COLO668 (cell line): ENCODE measurements at regions not wholly inside any gene's neighbourhood (a gene's known extent, or its start where the extent isn't known, plus 50 kb on each side); places are given as distances from the start of the nearest gene placed in this dataset.
"Not testable (repeated sequence)": the region's sequence is repeated elsewhere in the genome, so short reads cannot be mapped to it uniquely, and the experiment has no call there.

Source experiments
- DNase-seq: peaks from one replicate; lab custom pipeline; 2025; ENCODE audit not compliant: unreplicated experiment; lab: John Stamatoyannopoulos, UW

DNA sequence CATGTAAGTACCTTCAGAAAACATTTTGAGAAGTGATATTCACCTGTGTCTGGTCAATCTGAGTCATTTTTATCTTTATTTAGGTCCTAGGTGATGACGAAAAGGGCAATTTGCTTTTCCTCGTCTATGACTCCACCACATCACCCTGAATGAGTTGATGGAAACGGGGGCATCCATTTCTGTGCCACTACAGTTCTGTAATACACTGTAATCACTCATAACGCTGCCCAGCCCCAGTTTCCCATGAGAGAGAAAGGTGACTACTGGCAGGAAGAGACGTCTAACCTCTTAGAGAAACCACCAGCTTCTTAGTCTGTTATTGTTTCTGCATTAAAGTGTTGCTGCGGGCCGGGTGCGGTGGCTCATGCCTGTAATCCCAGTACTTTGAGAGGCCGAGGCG, 205.3 kb upstream of the MKLN1 start:
- no peak for DNase-seq

DNA sequence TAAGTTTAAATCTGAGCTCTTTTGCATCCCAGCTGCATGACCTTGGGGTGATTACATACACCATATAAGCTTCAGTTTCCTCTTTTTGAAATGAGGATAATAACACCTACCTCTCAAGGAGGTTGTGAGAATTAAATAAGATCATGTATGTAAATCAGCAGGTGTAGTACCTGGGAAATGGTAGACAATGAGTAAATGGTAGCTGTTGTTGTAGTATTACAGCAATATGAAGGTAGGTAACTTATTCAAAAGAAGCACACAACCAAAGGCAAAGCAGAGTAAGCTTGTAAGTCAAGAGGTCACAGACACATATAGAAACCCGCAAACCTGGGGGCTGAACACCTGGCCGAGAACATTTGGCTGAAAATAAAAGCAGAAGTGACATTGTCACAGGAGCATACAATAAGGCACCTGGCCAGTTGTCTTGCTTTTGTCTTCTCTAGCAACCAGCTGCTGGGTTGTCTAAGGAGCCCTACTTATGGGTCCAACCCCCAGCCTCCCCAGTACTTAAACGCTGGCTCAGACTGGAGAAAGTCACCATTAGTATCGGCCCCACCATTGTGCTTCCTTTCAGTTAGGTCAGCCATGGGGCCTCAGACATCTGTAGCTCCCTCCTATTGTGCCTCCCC, 203.6 kb upstream of the MKLN1 start:
- peak; percentile 31 for DNase-seq

DNA sequence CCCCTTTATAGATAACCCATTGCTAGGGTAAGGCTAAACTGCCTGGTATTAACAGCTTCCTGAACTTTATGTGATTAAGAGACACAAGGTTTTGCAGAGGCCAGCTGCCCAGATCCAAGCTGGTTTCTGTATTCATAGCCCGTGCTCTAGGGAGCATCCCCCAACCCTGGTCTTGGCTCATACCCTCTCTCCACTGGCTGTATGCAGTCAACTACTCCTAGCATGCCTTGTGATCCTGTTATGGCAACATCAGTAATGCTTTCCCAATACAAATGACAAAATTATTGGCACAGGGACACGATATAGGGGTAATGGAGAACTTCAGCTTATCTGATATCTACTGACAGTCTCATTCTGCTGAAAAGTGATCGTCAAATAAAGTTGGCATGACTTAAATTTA, 202.8 kb upstream of the MKLN1 start:
- DNase-seq: no peak

DNA sequence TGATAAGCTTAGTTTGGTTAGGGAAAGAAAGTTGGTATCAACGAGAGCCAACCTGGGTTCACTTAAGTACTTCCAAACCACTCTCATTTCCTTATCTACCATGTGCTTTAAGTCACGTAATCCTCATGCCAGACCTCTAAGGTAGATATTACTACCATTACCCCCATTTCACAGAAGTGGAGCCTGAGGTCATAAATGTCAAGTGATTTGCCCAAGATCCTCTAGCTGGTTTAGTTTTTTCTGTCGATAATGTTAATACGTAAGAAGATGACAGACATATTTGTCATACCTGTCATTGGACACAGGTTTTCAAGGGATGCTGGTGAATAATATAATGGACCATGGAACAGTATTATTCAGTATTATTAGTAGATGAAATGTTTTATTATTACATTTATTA, 197.4 kb upstream of the MKLN1 start:
- no peak for DNase-seq

DNA sequence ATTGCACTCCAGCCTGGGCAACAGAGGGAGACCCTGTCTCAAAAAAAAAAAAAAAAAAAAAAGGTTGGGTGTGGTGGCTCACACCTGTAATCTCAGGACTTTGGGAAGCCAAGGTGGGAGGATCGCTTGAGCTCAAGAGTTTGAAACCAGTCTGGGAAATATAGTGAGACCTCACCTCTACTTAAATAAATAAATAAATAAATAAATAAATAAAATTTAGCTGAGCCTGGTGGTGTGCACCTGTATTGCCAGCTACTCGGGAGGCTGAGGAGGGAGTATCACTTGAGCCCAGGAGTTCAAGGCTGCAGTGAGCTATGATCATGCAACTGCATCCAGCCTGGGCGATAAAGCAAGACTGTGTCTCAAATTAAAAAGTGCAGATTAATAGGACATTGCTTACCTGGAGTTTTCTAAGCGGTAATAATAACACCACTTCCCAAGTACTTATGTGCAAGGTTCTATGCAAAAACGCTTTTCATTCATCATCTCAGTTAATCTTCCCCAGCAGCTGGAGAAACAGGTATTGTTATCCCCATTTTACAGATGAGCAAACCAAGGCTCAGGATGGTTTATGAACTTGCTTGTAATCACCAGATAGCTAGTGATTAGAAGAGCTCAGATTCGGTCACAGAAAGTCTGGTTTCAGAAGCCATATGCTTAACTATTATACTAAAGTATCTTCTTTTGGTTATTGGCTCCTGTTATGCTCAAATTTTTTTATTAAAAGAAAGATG, 196.5 kb upstream of the MKLN1 start:
- DNase-seq: no peak

DNA sequence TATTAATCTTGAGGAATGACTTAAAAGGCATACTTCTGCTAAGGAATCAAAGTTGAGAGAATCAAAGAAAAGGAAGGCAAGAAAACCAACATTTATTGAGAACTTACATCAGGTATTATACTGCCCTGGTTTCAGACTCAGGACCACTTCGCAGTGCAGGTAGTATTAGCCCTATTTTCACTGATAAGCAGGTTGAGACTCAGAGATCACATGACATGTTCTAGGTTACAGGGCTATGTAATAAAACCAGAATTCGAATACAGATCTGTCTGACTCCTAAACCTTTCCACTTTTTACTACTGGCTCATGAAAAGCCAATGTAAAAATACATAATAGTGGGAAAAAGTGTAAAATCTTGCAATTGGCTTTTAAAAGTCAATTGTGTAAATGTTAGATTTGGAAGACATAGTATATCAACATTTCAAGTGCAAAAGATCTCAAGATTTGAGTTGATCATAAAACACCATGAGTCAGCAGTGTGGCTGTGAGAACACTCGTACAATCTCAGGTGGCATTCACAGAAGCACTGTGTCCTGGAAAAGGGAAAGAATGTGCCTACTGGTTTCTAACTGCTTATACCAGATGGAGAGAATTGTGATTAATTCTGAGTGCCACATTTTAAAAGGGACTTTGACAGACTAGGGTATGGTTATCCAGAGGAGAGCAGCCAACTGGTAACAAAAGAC, 195.8 kb upstream of the MKLN1 start:
- DNase-seq: no peak

DNA sequence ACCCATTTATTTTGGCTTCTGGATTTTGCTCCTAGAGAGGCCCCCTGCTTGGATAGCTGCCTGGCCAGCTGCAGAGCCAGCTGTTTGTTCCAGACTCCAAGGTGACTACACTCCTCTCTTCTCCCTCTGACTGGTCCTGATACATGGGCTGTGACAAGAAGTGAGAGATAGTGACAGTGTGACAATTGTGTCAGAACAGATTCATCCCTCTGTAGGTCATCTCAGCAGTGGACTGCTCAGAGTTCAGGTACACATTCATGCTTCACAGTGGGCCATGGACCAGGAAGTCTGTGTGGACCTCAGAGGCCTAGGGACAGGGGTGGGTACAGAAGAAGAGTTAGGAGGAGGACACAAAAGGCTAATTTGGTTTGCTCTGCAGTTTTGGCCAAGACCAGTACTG, 188.2 kb upstream of the MKLN1 start:
- no peak for DNase-seq

DNA sequence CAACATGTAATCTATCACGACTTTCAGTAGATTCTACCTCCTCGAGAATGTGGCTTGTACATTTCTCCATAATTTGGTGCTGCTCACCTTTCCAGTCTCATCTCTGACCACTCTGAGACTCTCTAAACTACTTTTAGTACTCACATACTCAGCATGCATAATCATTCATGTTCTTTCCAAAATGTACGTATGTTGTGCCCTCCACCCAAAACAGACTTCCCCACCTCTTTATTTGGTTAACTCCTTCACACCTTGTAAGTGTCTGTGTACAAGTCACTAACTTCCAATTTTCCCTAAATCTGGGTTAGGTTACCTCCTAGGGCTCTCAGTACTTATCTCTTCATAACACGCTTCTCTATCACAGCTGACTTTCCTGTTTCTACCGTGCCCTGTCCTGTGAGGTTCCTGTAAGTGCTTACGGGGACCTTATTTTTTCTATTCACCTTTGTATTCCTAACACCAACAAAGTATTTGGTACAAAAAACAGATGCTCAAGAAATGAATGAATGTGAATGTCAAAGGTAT, 186.2 kb upstream of the MKLN1 start:
- DNase-seq: no peak

DNA sequence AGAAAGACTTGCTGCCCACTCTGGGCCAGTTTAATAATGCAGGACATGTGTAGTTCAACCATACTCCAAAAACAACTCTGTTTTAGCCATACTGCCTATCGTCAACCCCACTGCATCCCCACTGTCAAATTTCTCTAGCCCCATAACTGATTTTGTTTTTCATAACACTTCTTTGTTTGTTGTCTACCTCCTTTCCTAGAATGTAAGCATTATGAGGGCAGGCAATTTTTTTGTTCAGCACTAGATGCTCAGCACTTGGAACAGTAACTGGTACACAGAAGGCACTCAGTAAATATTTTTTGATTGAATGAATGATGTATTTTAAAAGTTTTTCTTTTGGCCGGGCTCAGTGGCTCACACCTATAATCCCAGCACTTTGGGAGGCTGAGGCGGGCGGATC, 183.8 kb upstream of the MKLN1 start:
- DNase-seq: no peak

DNA sequence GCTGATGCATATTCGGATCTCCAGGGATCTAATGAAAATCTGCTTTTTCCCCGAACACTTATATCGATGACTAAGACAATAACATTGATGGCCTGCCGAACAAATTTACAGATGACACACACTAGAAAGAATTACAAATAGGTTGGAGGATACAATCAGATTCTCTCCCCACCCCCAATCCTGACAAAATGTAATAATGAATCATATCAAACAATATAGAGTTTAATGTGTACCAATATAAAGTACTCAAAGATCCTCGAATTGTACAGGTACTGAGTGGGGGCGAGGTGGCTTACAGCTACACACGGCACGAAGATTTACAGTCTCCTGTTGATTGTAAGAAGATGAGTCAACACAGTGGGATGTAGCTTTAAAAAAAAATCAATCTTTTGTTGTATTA, 182.7 kb upstream of the MKLN1 start:
- DNase-seq: no peak

DNA sequence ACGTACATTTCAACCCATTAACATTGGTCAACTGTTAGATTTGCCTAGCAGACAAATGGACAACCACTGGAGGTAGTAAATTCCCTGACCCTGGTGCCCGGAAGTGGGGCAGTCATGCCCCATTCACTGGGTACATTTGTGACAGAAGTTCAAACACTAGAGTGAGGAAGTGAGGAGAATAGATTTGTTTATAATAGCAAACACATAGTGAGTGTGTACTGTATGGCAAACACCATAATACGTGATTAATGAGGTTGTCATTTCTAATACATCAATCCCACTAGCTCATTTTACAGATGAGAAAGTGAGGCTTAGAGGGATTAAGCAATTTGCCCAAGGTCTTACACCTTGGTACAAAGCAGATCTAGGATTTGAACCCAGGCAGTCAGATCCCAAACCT, 181.9 kb upstream of the MKLN1 start:
- DNase-seq: peak; percentile 19

DNA sequence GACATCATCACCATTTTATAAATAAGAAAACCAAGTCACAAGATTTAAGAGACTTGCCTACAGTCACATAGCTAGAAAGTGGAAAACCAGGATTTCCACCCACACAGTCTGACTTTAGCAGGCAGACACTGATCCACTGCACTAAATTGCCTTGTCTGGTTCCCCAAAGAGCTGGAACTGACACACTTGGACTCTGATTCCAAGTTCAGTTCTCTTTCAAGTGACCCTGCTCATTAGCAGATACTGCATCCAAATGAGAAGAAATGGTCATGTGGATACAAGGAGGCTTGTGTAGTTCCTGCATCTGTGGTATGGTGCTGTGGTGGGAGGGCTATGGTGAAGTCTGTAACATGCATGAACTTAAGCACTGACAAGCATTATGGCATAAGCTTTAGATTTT, 180.1 kb upstream of the MKLN1 start:
- DNase-seq: no peak

DNA sequence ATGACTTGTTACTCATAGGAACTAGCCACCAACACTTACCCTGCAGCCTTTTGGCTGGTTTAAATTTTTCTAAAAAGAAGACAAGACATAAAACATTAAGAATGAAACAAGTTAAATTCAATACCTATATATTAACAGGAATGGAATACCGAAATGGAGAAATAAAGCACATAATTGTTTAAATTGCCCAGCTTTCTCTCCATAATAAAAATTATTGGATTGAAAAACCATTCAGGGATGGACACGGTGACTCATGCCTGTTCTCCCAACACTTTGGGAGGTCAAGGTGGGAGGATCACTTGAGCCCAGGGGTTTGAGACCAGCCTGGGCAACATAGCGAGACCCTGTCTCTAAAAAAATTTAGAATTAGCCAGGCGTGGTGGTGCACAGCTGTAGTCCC, 179.4 kb upstream of the MKLN1 start:
- DNase-seq: no peak

DNA sequence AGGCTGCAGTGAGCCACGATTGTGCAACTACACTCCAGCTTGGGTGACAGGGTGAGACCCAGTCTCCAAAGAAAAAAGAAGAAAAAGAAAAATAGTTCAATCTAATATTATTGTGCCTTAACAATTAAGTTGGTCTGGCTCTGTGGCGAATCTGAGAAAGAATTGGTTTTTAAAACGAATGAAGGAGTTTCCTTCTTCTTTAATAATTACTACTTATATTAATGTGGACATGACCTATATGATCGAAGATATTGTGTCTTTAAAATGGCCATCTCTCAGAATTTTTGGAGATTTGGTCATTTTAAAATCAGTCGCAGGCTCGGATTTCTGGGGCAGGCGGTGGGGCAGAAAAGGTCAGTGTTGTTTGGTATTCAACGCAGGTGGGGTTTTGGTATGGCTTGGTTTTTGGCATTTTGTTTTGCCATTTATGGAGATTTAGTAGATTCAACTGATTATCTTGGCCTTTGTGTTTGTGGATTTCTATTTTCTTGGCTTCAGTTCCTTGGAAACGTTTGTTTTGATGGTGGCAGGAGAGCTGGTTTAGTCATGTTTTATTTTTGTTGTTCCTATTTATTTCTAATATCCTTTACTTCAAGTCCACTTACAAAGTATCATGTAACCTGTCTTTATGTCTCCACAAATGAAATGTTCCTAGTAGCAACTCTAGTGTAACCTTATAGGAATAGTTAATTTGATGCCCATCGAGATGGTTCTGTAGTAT, 178.8 kb upstream of the MKLN1 start:
- no peak for DNase-seq

DNA sequence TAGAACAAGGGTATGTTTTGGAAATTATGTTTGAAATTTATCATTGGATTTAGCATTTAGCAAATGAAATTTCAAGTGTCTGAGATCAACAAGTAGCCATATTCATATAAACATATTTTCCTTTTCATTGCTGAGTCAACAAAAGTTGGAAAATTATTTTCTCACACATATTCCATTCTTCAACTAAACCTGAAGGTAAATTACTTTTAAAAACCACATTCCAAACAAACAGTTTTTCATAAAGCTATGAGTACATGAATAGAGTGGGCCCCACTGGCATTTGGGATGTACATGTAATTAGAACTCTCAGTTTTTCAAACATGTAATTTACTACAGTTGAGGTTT, 178.3 kb upstream of the MKLN1 start:
- DNase-seq: no peak

DNA sequence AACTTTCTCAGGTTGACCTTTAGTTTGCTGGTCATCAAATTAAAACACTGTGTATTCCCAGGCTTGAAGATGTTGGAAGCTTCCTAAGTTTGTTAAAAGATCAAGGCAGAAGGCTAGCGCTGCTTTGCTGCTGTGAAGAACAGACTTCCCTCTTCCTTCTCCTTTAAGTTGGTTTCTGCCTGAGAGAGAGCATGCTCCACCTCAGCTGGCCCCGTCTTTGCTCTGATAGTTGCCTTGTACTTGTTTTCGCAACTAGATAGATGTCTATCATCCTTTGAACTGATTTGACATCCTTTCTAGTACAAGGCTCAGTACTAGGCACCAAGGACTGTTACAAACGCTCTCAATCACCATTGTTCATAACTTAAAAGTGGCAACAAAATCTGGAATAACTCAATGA, 177.8 kb upstream of the MKLN1 start:
- no peak for DNase-seq

DNA sequence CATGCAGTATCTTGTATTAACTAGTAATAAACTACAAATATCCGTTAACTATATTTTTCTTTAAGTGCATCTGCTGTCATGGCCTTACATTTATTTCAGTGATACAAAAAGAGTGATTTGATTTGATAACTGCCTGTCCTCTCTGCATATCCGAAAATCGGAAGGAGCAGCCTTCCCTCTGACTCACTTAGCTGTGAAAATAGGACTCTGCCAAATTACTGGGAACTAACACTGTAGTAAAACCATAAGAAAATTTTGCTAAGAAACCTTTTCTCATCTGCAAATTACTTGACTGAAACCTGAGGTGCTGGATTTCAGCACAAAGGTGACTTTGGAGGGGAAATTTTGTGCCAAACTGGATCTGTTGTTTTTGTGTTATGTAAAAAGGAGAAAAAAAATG, 176.6 kb upstream of the MKLN1 start:
- DNase-seq: no peak

DNA sequence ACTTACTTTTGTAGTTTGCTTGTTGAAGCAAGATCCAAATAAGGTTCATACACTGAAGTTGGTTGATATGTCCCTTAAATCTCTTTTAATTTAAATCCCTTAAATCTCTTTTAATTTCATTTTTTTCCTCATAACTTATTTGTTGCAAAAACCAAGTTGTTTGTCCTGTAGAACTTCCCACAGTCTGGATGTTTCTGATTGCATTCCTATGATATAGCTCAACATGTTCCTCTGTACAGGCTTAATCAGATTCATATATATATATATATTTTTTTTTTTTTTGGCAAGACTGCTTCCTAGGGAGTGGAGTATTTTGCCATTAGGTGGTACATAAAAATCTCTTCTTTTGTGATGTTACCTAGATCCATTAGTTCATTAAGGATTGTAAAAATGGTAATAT, 174.9 kb upstream of the MKLN1 start:
- DNase-seq: no peak

DNA sequence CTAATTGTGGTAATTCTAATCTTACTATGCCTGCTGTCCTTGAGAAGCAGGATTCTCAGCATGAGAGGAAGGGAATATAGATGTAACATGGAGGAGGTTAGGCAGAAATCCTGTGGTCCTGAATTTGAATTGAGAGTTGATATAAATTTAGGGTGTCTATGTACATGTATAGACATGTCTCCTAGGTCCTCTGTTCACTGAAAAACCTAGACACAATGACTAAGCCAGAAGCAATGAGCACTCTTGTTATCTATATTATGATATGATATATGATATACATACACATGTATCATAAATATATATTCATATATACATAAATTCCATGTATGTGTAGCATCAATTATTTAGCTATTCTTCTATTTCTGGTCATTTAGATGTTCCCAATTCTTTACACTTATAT, 173.3 kb upstream of the MKLN1 start:
- DNase-seq: no peak

DNA sequence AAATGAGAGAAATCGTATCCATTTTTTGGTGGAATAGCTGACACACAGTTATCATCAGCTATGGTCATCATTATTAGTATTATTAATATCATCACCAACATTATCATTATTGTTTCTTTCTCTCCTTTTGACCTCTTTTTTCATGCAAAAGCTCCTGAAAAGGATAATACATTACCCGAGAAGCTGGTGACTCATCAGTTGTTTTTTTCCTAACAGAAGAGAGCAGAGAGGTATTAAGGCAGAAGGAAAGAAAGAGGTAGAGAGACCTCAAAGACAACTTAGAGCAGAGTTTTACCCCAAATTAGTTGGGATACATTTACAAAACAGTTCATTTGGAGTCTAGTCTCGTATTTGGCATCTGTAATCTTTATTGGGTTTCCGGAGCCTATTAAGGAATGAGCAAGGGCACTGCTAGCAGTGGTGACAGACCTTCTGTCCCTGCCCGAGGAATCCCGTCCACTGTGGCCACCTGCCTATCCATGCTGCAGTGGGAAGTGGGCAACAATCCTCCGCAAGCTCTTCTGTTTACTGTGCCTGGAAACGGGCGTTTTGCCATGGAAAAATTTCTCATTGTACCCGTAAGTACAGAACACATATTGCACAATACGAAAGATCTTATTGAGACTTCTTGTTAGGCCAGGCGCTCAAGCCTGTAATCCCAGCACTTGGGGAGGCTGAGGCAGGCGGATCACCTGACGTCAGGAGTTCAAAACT, 170.0 kb upstream of the MKLN1 start:
- no peak for DNase-seq

DNA sequence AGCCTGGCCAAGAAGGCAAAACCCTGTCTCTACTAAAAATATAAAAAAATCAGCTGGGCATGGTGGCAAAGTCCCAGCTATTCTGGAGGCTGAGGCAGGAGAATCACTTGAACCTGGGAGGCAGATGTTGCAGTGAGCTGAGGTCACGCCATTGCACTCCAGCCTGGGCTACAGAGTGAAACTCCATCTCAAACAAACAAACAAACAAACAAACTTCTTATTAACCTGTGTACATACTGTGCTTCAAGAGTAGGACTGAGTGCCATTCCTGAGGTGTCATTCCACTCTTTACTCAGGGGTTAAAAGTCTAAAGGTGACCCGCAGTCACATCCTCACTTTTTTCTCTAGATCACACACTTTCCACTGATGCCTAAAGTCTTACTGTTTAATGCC, 169.4 kb upstream of the MKLN1 start:
- not testable (repeated sequence) for DNase-seq
